ENCODE measurements at regions not wholly inside any gene's neighbourhood (a gene's known extent, or its start where the extent isn't known, plus 50 kb on each side); places are given as distances from the start of the nearest gene placed in this dataset.

DNA sequence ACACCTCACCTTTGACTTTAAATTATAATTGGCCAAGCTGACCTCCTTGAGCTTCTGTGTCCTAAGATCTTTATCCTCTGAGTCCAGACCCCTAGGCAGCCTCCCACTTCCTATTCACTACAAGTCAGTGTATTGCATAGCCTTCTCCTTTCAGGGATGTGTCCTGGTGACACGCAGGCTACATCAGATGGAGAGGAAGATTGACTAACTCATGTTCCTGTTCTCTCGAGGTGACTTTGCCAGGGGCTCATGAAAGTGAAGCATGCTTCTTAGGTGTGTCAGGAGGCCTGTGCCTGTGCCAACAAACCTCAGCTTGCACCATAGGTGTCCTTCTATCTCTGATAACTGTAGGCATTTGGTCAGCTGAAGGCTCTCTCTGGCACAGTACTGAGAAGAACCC lies 195.7 kb upstream of the HS3ST1 start:
- H3K27me3 ChIP-seq (replicated peaks; ENCODE audit: insufficient read depth) = no peaks in the 10 kb centered on the region
- WGBS = 44% methylated on average over 2 of the region's 2 CpGs
- TF ChIP-seq POLR2AphosphoS5 (IDR thresholded peaks at IDR 0.05) = no peak
- TF ChIP-seq, protein P1, sequence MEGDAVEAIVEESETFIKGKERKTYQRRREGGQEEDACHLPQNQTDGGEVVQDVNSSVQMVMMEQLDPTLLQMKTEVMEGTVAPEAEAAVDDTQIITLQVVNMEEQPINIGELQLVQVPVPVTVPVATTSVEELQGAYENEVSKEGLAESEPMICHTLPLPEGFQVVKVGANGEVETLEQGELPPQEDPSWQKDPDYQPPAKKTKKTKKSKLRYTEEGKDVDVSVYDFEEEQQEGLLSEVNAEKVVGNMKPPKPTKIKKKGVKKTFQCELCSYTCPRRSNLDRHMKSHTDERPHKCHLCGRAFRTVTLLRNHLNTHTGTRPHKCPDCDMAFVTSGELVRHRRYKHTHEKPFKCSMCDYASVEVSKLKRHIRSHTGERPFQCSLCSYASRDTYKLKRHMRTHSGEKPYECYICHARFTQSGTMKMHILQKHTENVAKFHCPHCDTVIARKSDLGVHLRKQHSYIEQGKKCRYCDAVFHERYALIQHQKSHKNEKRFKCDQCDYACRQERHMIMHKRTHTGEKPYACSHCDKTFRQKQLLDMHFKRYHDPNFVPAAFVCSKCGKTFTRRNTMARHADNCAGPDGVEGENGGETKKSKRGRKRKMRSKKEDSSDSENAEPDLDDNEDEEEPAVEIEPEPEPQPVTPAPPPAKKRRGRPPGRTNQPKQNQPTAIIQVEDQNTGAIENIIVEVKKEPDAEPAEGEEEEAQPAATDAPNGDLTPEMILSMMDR (IDR thresholded peaks at IDR 0.05) = no peak
- no peak for TF ChIP-seq POLR2A (IDR thresholded peaks at IDR 0.05)
- intact Hi-C loops (cut with DNase I) = no loop called here
- no peaks in the 10 kb centered on the region for H3K4me1 ChIP-seq (replicated peaks)
- no peaks in the 10 kb centered on the region for H3K9me3 ChIP-seq
- H3K27ac ChIP-seq = no peak overlapping the region
- H3K4me3 ChIP-seq = no peak overlapping the region
- no peaks in the 10 kb centered on the region for H3K36me3 ChIP-seq
- DNase-seq (ENCODE audit: low spot score) = no peak

DNA sequence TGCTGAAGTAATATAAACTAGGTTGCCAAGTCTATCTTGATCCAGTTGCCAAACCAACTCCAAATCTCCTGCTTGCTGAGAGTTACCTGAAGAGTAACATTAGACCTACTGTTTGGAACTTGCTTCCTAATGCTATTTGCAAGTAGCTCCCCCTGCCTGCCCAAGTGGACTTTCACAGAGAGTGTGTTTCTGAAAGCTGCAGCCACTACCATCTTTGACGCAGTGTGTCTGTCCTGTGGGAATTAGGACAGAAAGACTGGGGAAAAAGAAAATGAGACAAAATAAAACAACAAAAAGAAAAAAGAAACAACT lies 195.0 kb upstream of the HS3ST1 start:
- DNase-seq (ENCODE audit: low spot score) = peak; percentile 73

GRCh38 chr4:11622961-11623725 lies 194.4 kb upstream of the HS3ST1 start:
- Histone ChIP-seq H3K27ac (no peak overlapping the region), H3K4me1 (replicated peaks) (no peaks in the 10 kb centered on the region), H3K4me3 (no peak overlapping the region), H3K9me3 (no peaks in the 10 kb centered on the region), H3K36me3 (no peaks in the 10 kb centered on the region), H3K27me3 (replicated peaks; ENCODE audit: insufficient read depth) (no peaks in the 10 kb centered on the region)
- 76% methylated on average over 10 of the region's 10 CpGs for WGBS
- TF ChIP-seq POLR2A (IDR thresholded peaks at IDR 0.05) (no peak), POLR2AphosphoS5 (IDR thresholded peaks at IDR 0.05) (no peak)
- TF ChIP-seq, protein P1 (IDR thresholded peaks at IDR 0.05) = no peak
- no peak for DNase-seq (ENCODE audit: low spot score)
- intact Hi-C loops (cut with DNase I) = no loop called here

More for the DNA sequence above, 195.0 kb upstream of the HS3ST1 start:
- Histone ChIP-seq H3K4me3 (no peak overlapping the region), H3K4me1 (replicated peaks) (no peaks in the 10 kb centered on the region), H3K27me3 (replicated peaks; ENCODE audit: insufficient read depth) (no peaks in the 10 kb centered on the region), H3K9me3 (no peaks in the 10 kb centered on the region), H3K36me3 (no peaks in the 10 kb centered on the region), H3K27ac (no peak overlapping the region)
- WGBS = 52% methylated on average over 1 of the region's 1 CpG
- TF ChIP-seq, protein P1 (IDR thresholded peaks at IDR 0.05) = peak in 3 of 4 experiments; percentile 65 to 83 (median 70)
- TF ChIP-seq POLR2A (IDR thresholded peaks at IDR 0.05) (no peak), POLR2AphosphoS5 (IDR thresholded peaks at IDR 0.05) (peak; percentile 79)
- intact Hi-C loops (cut with DNase I) = no loop called here

DNA sequence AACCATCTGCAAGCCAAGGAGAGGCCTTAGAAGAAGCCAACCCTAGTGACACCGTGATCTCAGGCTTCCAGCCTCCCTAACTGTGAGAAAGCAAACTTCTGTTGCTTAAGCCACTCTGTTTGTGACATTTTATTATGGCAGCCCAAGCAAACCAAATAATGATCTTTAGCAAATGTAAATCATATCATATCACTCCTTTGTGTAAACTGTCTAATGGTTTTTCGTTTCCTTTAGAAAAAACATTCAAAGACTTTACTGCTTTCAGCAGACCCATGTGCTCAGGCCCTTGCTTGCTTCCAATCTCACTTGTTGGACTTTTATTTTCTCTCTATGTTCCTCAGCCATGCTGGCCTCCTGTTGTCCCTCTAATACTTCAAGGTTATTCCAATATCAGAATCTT lies 192.2 kb upstream of the HS3ST1 start:
- intact Hi-C loops (cut with DNase I) = no loop called here
- no peak overlapping the region for H3K4me3 ChIP-seq
- no peaks in the 10 kb centered on the region for H3K27me3 ChIP-seq (replicated peaks; ENCODE audit: insufficient read depth)
- H3K36me3 ChIP-seq = no peaks in the 10 kb centered on the region
- no peak for DNase-seq (ENCODE audit: low spot score)
- TF ChIP-seq POLR2AphosphoS5 (IDR thresholded peaks at IDR 0.05) (no peak), POLR2A (IDR thresholded peaks at IDR 0.05) (no peak)
- no peak overlapping the region for H3K27ac ChIP-seq
- 44% methylated on average over 2 of the region's 2 CpGs for WGBS
- no peaks in the 10 kb centered on the region for H3K9me3 ChIP-seq
- H3K4me1 ChIP-seq (replicated peaks) = no peaks in the 10 kb centered on the region

- Histone ChIP-seq H3K4me3 (no peak overlapping the region), H3K4me1 (replicated peaks) (no peaks in the 10 kb centered on the region), H3K9me3 (no peaks in the 10 kb centered on the region), H3K27ac (no peak overlapping the region), H3K36me3 (no peaks in the 10 kb centered on the region), H3K27me3 (replicated peaks; ENCODE audit: insufficient read depth) (no peaks in the 10 kb centered on the region)
- TF ChIP-seq, protein P1 (IDR thresholded peaks at IDR 0.05) = no peak
- TF ChIP-seq POLR2AphosphoS5 (IDR thresholded peaks at IDR 0.05) = no peak
- no peak for TF ChIP-seq POLR2A (IDR thresholded peaks at IDR 0.05)
- DNase-seq (ENCODE audit: low spot score) = no peak
- WGBS = 46% methylated on average over 2 of the region's 2 CpGs
- intact Hi-C loops (cut with DNase I) = no loop called here
Measured at GRCh38 chr4:11618666-11619282, 190.1 kb upstream of the HS3ST1 start.
